NT2/D1 (cell line): ENCODE measurements at regions not wholly inside any gene's neighbourhood (a gene's known extent, or its start where the extent isn't known, plus 50 kb on each side); places are given as distances from the start of the nearest gene placed in this dataset.

Experiments used
- SUZ12 ChIP-seq: IDR thresholded peaks from 2 replicates; pipeline ENCODE4 v1.6.1; 2011; ENCODE audit not compliant: insufficient read length, insufficient read depth; ENCODE audit errors: extremely low read depth
- YY1 ChIP-seq: IDR thresholded peaks from 2 replicates; pipeline ENCODE4 v1.6.1; 2011; ENCODE audit not compliant: insufficient read length, insufficient read depth

- TF ChIP-seq SUZ12 = no peak
- TF ChIP-seq YY1 = no peak
Measured at GRCh38 chr7:46213154-46213537, 292.1 kb upstream of the IGFBP3 start.
